GM12875 (cell line): ENCODE measurements at regions not wholly inside any gene's neighbourhood (a gene's known extent, or its start where the extent isn't known, plus 50 kb on each side); places are given as distances from the start of the nearest gene placed in this dataset.
"Not testable (repeated sequence)": the region's sequence is repeated elsewhere in the genome, so short reads cannot be mapped to it uniquely, and the experiment has no call there.

ENCODE experiments used
- H3K4me3 ChIP-seq: one replicate; pipeline ENCODE4 v1.5.1; 2011; ENCODE audit warnings: low read depth, low read length, control low read depth
- TF ChIP-seq, protein P1 (sequence below): IDR thresholded peaks from 2 replicates; pipeline ENCODE4 v1.5.1; 2011; ENCODE audit warnings: low read depth, mild to moderate bottlenecking, control low read depth, inconsistent platforms, low read length, moderate library complexity, borderline replicate concordance; ENCODE audit not compliant: insufficient read depth

- TF ChIP-seq, protein P1, sequence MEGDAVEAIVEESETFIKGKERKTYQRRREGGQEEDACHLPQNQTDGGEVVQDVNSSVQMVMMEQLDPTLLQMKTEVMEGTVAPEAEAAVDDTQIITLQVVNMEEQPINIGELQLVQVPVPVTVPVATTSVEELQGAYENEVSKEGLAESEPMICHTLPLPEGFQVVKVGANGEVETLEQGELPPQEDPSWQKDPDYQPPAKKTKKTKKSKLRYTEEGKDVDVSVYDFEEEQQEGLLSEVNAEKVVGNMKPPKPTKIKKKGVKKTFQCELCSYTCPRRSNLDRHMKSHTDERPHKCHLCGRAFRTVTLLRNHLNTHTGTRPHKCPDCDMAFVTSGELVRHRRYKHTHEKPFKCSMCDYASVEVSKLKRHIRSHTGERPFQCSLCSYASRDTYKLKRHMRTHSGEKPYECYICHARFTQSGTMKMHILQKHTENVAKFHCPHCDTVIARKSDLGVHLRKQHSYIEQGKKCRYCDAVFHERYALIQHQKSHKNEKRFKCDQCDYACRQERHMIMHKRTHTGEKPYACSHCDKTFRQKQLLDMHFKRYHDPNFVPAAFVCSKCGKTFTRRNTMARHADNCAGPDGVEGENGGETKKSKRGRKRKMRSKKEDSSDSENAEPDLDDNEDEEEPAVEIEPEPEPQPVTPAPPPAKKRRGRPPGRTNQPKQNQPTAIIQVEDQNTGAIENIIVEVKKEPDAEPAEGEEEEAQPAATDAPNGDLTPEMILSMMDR: no peak
- H3K4me3 ChIP-seq: no peak overlapping the region
Measured at GRCh38 chr5:13107537-13107936, 837.0 kb downstream of the DNAH5 start.

DNA sequence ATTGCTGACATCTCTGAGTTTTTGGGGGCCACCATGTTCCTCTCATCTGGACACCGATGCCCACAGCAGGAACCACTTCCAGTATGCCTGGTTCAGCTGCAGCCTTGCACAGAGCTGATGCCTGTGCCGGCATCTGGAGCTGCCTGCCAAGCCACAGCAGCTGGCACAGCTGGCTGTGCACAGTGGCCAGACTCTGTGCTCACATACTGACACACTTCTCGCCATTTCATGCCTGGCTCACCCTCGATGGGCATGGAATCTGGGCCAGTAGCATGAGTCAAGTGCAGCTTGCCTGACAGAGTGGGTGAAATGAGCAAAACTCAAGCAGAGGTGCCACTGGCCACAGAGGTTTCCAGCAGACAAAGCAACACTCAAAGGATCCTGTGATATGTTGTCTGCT lies 863.4 kb downstream of the DNAH5 start:
- TF ChIP-seq, protein P1: no peak
- no peak overlapping the region for H3K4me3 ChIP-seq

- not testable (repeated sequence) for H3K4me3 ChIP-seq
Measured at GRCh38 chr5:13072936-13073335, 871.6 kb downstream of the DNAH5 start.

- TF ChIP-seq, protein P1: no peak
- no peak overlapping the region for H3K4me3 ChIP-seq
Measured at GRCh38 chr5:13063088-13063487, 881.4 kb downstream of the DNAH5 start.

- H3K4me3 ChIP-seq: no peak overlapping the region
- TF ChIP-seq, protein P1: no peak
Measured at GRCh38 chr5:13045897-13046551, 898.5 kb downstream of the DNAH5 start.

GRCh38 chr5:13034061-13034460 lies 910.4 kb downstream of the DNAH5 start:
- TF ChIP-seq, protein P1: no peak
- H3K4me3 ChIP-seq: no peak overlapping the region

GRCh38 chr5:13029211-13029610 lies 915.3 kb downstream of the DNAH5 start:
- no peak overlapping the region for H3K4me3 ChIP-seq
- TF ChIP-seq, protein P1: no peak
